HG02885 (cell line): ENCODE measurements at regions not wholly inside any gene's neighbourhood (a gene's known extent, or its start where the extent isn't known, plus 50 kb on each side); places are given as distances from the start of the nearest gene placed in this dataset.
"Not testable (repeated sequence)": the region's sequence is repeated elsewhere in the genome, so short reads cannot be mapped to it uniquely, and the experiment has no call there.

ENCODE experiments used
- ATAC-seq: cut with Tn5 transposase; IDR thresholded peaks from one replicate; pipeline ENCODE4 v1.9.1; 2021; ENCODE audit warnings: mild to moderate bottlenecking; ENCODE audit not compliant: unreplicated experiment, poor library complexity

GRCh38 chr5:6118691-6119090, 259.7 kb downstream of the MED10 start:
- no peak for ATAC-seq

- no peak for ATAC-seq
Observed at GRCh38 chr5:6117212-6117611, 261.1 kb downstream of the MED10 start.

- no peak for ATAC-seq
Observed at GRCh38 chr5:6115852-6116251, 262.5 kb downstream of the MED10 start.

- ATAC-seq: no peak
Observed at GRCh38 chr5:6112538-6112937, 265.8 kb downstream of the MED10 start.

- no peak for ATAC-seq
Observed at GRCh38 chr5:6112125-6112524, 266.2 kb downstream of the MED10 start.

- no peak for ATAC-seq
Observed at GRCh38 chr5:6111131-6111530, 267.2 kb downstream of the MED10 start.

GRCh38 chr5:6110441-6111005, 267.8 kb downstream of the MED10 start:
- no peak for ATAC-seq

GRCh38 chr5:6108981-6109825, 269.1 kb downstream of the MED10 start:
- ATAC-seq: no peak

- ATAC-seq: no peak
Observed at GRCh38 chr5:6108540-6108848, 269.9 kb downstream of the MED10 start.

- ATAC-seq: no peak
Observed at GRCh38 chr5:6107675-6108539, 270.4 kb downstream of the MED10 start.

GRCh38 chr5:6106756-6107155, 271.6 kb downstream of the MED10 start:
- ATAC-seq: no peak

GRCh38 chr5:6105320-6105719, 273.0 kb downstream of the MED10 start:
- no peak for ATAC-seq

- ATAC-seq: no peak
Observed at GRCh38 chr5:6096101-6096500, 282.2 kb downstream of the MED10 start.

GRCh38 chr5:6094180-6094579, 284.2 kb downstream of the MED10 start:
- not testable (repeated sequence) for ATAC-seq

- ATAC-seq: no peak
Observed at GRCh38 chr5:6090838-6091237, 287.5 kb downstream of the MED10 start.

- ATAC-seq: peak; percentile 78
Observed at GRCh38 chr5:6090079-6090654, 288.2 kb downstream of the MED10 start.

GRCh38 chr5:6088706-6089105, 289.6 kb downstream of the MED10 start:
- ATAC-seq: no peak

- no peak for ATAC-seq
Observed at GRCh38 chr5:6087576-6087975, 290.8 kb downstream of the MED10 start.

GRCh38 chr5:6086871-6087270, 291.5 kb downstream of the MED10 start:
- no peak for ATAC-seq

GRCh38 chr5:6085341-6085860, 292.9 kb downstream of the MED10 start:
- ATAC-seq: no peak

- ATAC-seq: no peak
Observed at GRCh38 chr5:6084836-6085235, 293.5 kb downstream of the MED10 start.
